Activated naive CD4-positive, alpha-beta T cell treated with anti-CD3 and anti-CD28 coated beads for 36 hours (primary cell): ENCODE measurements at regions not wholly inside any gene's neighbourhood (a gene's known extent, or its start where the extent isn't known, plus 50 kb on each side); places are given as distances from the start of the nearest gene placed in this dataset.
"Not testable (repeated sequence)": the region's sequence is repeated elsewhere in the genome, so short reads cannot be mapped to it uniquely, and the experiment has no call there.

Source experiments
- CTCF ChIA-PET: fragments of 350-600 bp; sonication (Branson Sonifier 250); formaldehyde crosslinking; loops from one replicate; lab custom pipeline; 2021; ENCODE audit warnings: antibody characterized with exemption; lab: Charles Lee
- DNase-seq: peaks from one replicate; pipeline ENCODE4 v3.0.0-alpha.2; 2020
- H3K27ac Mint-ChIP-seq: one replicate; pipeline ENCODE4 v1.8.0; 2021; ENCODE audit warnings: mild to moderate bottlenecking, mixed read lengths
- H3K27me3 Mint-ChIP-seq: one replicate; pipeline ENCODE4 v1.8.0; 2021; ENCODE audit warnings: low read depth, mixed read lengths
- H3K36me3 Mint-ChIP-seq: one replicate; pipeline ENCODE4 v1.8.0; 2021; ENCODE audit warnings: low read depth, mixed read lengths
- H3K4me1 Mint-ChIP-seq: one replicate; pipeline ENCODE4 v1.8.0; 2021; ENCODE audit warnings: low read depth, mixed read lengths
- H3K4me3 Mint-ChIP-seq: one replicate; pipeline ENCODE4 v1.8.0; 2021; ENCODE audit warnings: mild to moderate bottlenecking, moderate library complexity, mixed read lengths
- H3K9me3 Mint-ChIP-seq: one replicate; pipeline ENCODE4 v1.8.0; 2021; ENCODE audit warnings: mixed read lengths
- intact Hi-C: fragments of 100-400 bp; cut with micrococcal nuclease; formaldehyde crosslinking; loops from one replicate; pipeline ENCODE4 v1.15.1; 2023

- intact Hi-C loops: no loop called here
These were observed 1289.0 kb downstream of the SLITRK1 start for GRCh38 chr13:82593239-82593638.

GRCh38 chr13:82571653-82572052, 1310.6 kb downstream of the SLITRK1 start:
- intact Hi-C loops: no loop called here
- peaks cover 9% of the 10 kb centered on the region for H3K9me3 Mint-ChIP-seq
- H3K27me3 Mint-ChIP-seq: no peaks in the 10 kb centered on the region
- H3K36me3 Mint-ChIP-seq: no peaks in the 10 kb centered on the region
- H3K4me1 Mint-ChIP-seq: no peaks in the 10 kb centered on the region
- H3K27ac Mint-ChIP-seq: no peak overlapping the region
- CTCF ChIA-PET: no interaction called here
- no peak for DNase-seq
- no peak overlapping the region for H3K4me3 Mint-ChIP-seq

More at GRCh38 chr13:82593239-82593638, 1289.0 kb downstream of the SLITRK1 start:
- Mint-ChIP-seq H3K4me1 (no peaks in the 10 kb centered on the region), H3K36me3 (no peaks in the 10 kb centered on the region), H3K9me3 (peaks cover 18% of the 10 kb centered on the region), H3K27ac (no peak overlapping the region), H3K4me3 (no peak overlapping the region), H3K27me3 (no peaks in the 10 kb centered on the region)
- no peak for DNase-seq
- CTCF ChIA-PET: no interaction called here

- Mint-ChIP-seq H3K4me3 (no peak overlapping the region), H3K9me3 (peaks cover 11% of the 10 kb centered on the region), H3K27me3 (no peaks in the 10 kb centered on the region), H3K36me3 (no peaks in the 10 kb centered on the region), H3K4me1 (no peaks in the 10 kb centered on the region), H3K27ac (no peak overlapping the region)
- CTCF ChIA-PET: interaction anchor here (0.6 kb wide), 1 partner anchor 500 kb away, joined by 7 read pairs; no protein-coding TSS in a partner anchor
- intact Hi-C loops: no loop called here
- no peak for DNase-seq
These were observed 1312.7 kb downstream of the SLITRK1 start for GRCh38 chr13:82569581-82569980.

GRCh38 chr13:82566864-82567263, 1315.4 kb downstream of the SLITRK1 start:
- DNase-seq: no peak
- CTCF ChIA-PET: no interaction called here

GRCh38 chr13:82565201-82565600, 1317.1 kb downstream of the SLITRK1 start:
- Mint-ChIP-seq H3K27ac (no peak overlapping the region), H3K4me3 (no peak overlapping the region), H3K36me3 (no peaks in the 10 kb centered on the region), H3K27me3 (no peaks in the 10 kb centered on the region), H3K9me3 (peaks cover 7% of the 10 kb centered on the region), H3K4me1 (no peaks in the 10 kb centered on the region)
- no peak for DNase-seq
- CTCF ChIA-PET: no interaction called here
- intact Hi-C loops: no loop called here

More at GRCh38 chr13:82566864-82567263, 1315.4 kb downstream of the SLITRK1 start:
- Mint-ChIP-seq H3K4me1 (no peaks in the 10 kb centered on the region), H3K9me3 (peaks cover 8% of the 10 kb centered on the region), H3K36me3 (no peaks in the 10 kb centered on the region), H3K27ac (no peak overlapping the region), H3K4me3 (no peak overlapping the region), H3K27me3 (no peaks in the 10 kb centered on the region)
- intact Hi-C loops: no loop called here

- CTCF ChIA-PET: no interaction called here
- Mint-ChIP-seq H3K9me3 (peaks cover 6% of the 10 kb centered on the region), H3K4me3 (no peak overlapping the region), H3K27ac (no peak overlapping the region), H3K4me1 (no peaks in the 10 kb centered on the region), H3K36me3 (no peaks in the 10 kb centered on the region), H3K27me3 (no peaks in the 10 kb centered on the region)
- intact Hi-C loops: no loop called here
- DNase-seq: no peak
These were observed 1321.4 kb downstream of the SLITRK1 start for GRCh38 chr13:82560889-82561288.

GRCh38 chr13:82522872-82523271, 1359.4 kb downstream of the SLITRK1 start:
- Mint-ChIP-seq H3K27me3 (no peaks in the 10 kb centered on the region), H3K27ac (no peak overlapping the region)
- CTCF ChIA-PET: no interaction called here

GRCh38 chr13:82506805-82507414, 1375.4 kb downstream of the SLITRK1 start:
- H3K27ac Mint-ChIP-seq: no peak overlapping the region
- no peaks in the 10 kb centered on the region for H3K36me3 Mint-ChIP-seq
- H3K4me1 Mint-ChIP-seq: no peaks in the 10 kb centered on the region
- no peak for DNase-seq
- CTCF ChIA-PET: no interaction called here
- intact Hi-C loops: no loop called here
- H3K9me3 Mint-ChIP-seq: peaks cover 6% of the 10 kb centered on the region
- H3K27me3 Mint-ChIP-seq: no peaks in the 10 kb centered on the region
- H3K4me3 Mint-ChIP-seq: no peak overlapping the region

More at GRCh38 chr13:82522872-82523271, 1359.4 kb downstream of the SLITRK1 start:
- no peak overlapping the region for H3K4me3 Mint-ChIP-seq
- peaks cover 6% of the 10 kb centered on the region for H3K9me3 Mint-ChIP-seq
- intact Hi-C loops: no loop called here
- no peaks in the 10 kb centered on the region for H3K36me3 Mint-ChIP-seq
- DNase-seq: no peak
- H3K4me1 Mint-ChIP-seq: no peaks in the 10 kb centered on the region

- H3K36me3 Mint-ChIP-seq: no peaks in the 10 kb centered on the region
- H3K4me1 Mint-ChIP-seq: no peaks in the 10 kb centered on the region
- no peak overlapping the region for H3K27ac Mint-ChIP-seq
- intact Hi-C loops: no loop called here
- no peak overlapping the region for H3K4me3 Mint-ChIP-seq
- CTCF ChIA-PET: no interaction called here
- no peak for DNase-seq
- H3K27me3 Mint-ChIP-seq: no peaks in the 10 kb centered on the region
- peaks cover 1% of the 10 kb centered on the region for H3K9me3 Mint-ChIP-seq
These were observed 1380.4 kb downstream of the SLITRK1 start for GRCh38 chr13:82501834-82502233.

- H3K4me3 Mint-ChIP-seq: no peak overlapping the region
- DNase-seq: no peak
- H3K4me1 Mint-ChIP-seq: no peaks in the 10 kb centered on the region
- no peaks in the 10 kb centered on the region for H3K27me3 Mint-ChIP-seq
- no peaks in the 10 kb centered on the region for H3K36me3 Mint-ChIP-seq
- H3K27ac Mint-ChIP-seq: no peak overlapping the region
- H3K9me3 Mint-ChIP-seq: peaks cover 4% of the 10 kb centered on the region
- CTCF ChIA-PET: interaction anchor here (0.6 kb wide), 1 partner anchor 66 kb away, joined by 3 read pairs; no protein-coding TSS in a partner anchor
- intact Hi-C loops: no loop called here
These were observed 1401.9 kb downstream of the SLITRK1 start for GRCh38 chr13:82480415-82480814.

- DNase-seq: no peak
- Mint-ChIP-seq H3K27ac (no peak overlapping the region), H3K27me3 (no peaks in the 10 kb centered on the region), H3K4me3 (no peak overlapping the region), H3K36me3 (no peaks in the 10 kb centered on the region), H3K9me3 (peaks cover 4% of the 10 kb centered on the region), H3K4me1 (no peaks in the 10 kb centered on the region)
- intact Hi-C loops: no loop called here
- CTCF ChIA-PET: no interaction called here
These were observed 1404.8 kb downstream of the SLITRK1 start for GRCh38 chr13:82477436-82477835.

GRCh38 chr13:82467626-82468025, 1414.6 kb downstream of the SLITRK1 start:
- no peaks in the 10 kb centered on the region for H3K27me3 Mint-ChIP-seq
- H3K27ac Mint-ChIP-seq: no peak overlapping the region
- H3K36me3 Mint-ChIP-seq: no peaks in the 10 kb centered on the region

GRCh38 chr13:82459575-82459974, 1422.7 kb downstream of the SLITRK1 start:
- CTCF ChIA-PET, H3K9me3 Mint-ChIP-seq, H3K4me1 Mint-ChIP-seq, H3K27ac Mint-ChIP-seq, DNase-seq, intact Hi-C loops, H3K27me3 Mint-ChIP-seq, H3K36me3 Mint-ChIP-seq, H3K4me3 Mint-ChIP-seq: not testable (repeated sequence)

More at GRCh38 chr13:82467626-82468025, 1414.6 kb downstream of the SLITRK1 start:
- peaks cover 5% of the 10 kb centered on the region for H3K9me3 Mint-ChIP-seq
- H3K4me1 Mint-ChIP-seq: no peaks in the 10 kb centered on the region
- H3K4me3 Mint-ChIP-seq: no peak overlapping the region
- CTCF ChIA-PET: no interaction called here
- intact Hi-C loops: no loop called here
- no peak for DNase-seq
